EH (cell line): ENCODE measurements at regions not wholly inside any gene's neighbourhood (a gene's known extent, or its start where the extent isn't known, plus 50 kb on each side); places are given as distances from the start of the nearest gene placed in this dataset.
"Not testable (repeated sequence)": the region's sequence is repeated elsewhere in the genome, so short reads cannot be mapped to it uniquely, and the experiment has no call there.

ENCODE experiments used
- DNase-seq: peaks from one replicate; pipeline ENCODE4 v3.0.0-alpha.2; 2015; ENCODE audit warnings: low read depth

GRCh38 chr2:87075054-87075790 lies 53.6 kb upstream of the PLGLB1 start:
- DNase-seq, result peak; percentile 5

- DNase-seq, result peak; percentile 56
Observed at GRCh38 chr2:87075791-87076252, 54.2 kb upstream of the PLGLB1 start.

GRCh38 chr2:87076253-87077123 lies 54.8 kb upstream of the PLGLB1 start:
- DNase-seq, result peak; percentile 86

GRCh38 chr2:87077124-87077446 lies 55.4 kb upstream of the PLGLB1 start:
- DNase-seq, result not testable (repeated sequence)

- not testable (repeated sequence) for DNase-seq
Observed at GRCh38 chr2:87081727-87082126, 60.1 kb upstream of the PLGLB1 start.

- not testable (repeated sequence) for DNase-seq
Observed at GRCh38 chr2:87088079-87088478, 66.4 kb upstream of the PLGLB1 start.

GRCh38 chr2:87089401-87089800 lies 67.8 kb upstream of the PLGLB1 start:
- DNase-seq, result not testable (repeated sequence)

- DNase-seq, result not testable (repeated sequence)
Observed at GRCh38 chr2:87093252-87093651, 71.6 kb upstream of the PLGLB1 start.

GRCh38 chr2:87093937-87094529 lies 72.4 kb upstream of the PLGLB1 start:
- not testable (repeated sequence) for DNase-seq

- DNase-seq, result not testable (repeated sequence)
Observed at GRCh38 chr2:87095804-87096203, 74.2 kb upstream of the PLGLB1 start.

GRCh38 chr2:87128761-87129553 lies 107.3 kb upstream of the PLGLB1 start:
- not testable (repeated sequence) for DNase-seq

GRCh38 chr2:87132577-87132976 lies 110.9 kb upstream of the PLGLB1 start:
- DNase-seq, result not testable (repeated sequence)

- not testable (repeated sequence) for DNase-seq
Observed at GRCh38 chr2:87151835-87152493, 130.3 kb upstream of the PLGLB1 start.

- DNase-seq, result not testable (repeated sequence)
Observed at GRCh38 chr2:87174454-87174853, 152.8 kb upstream of the PLGLB1 start.

GRCh38 chr2:87183373-87183772 lies 161.7 kb upstream of the PLGLB1 start:
- DNase-seq, result not testable (repeated sequence)

GRCh38 chr2:87184260-87184659 lies 162.6 kb upstream of the PLGLB1 start:
- DNase-seq, result not testable (repeated sequence)

- not testable (repeated sequence) for DNase-seq
Observed at GRCh38 chr2:87189214-87189613, 167.6 kb upstream of the PLGLB1 start.

GRCh38 chr2:87193336-87193735 lies 171.7 kb upstream of the PLGLB1 start:
- not testable (repeated sequence) for DNase-seq

- not testable (repeated sequence) for DNase-seq
Observed at GRCh38 chr2:87194254-87194999, 172.8 kb upstream of the PLGLB1 start.

- DNase-seq, result not testable (repeated sequence)
Observed at GRCh38 chr2:87196720-87197388, 175.2 kb upstream of the PLGLB1 start.
